Fibroblast of lung (primary cell): ENCODE measurements at regions not wholly inside any gene's neighbourhood (a gene's known extent, or its start where the extent isn't known, plus 50 kb on each side); places are given as distances from the start of the nearest gene placed in this dataset.

Experiments
- DNase-seq, 2 donors: peaks; one replicate each; pipeline versions ENCODE4 v3.0.0 to v3.0.0-alpha.2; 2010; ENCODE audit warnings: low read depth in 2 of 2
- H2AFZ ChIP-seq: 2 replicates; pipeline ENCODE4 v1.5.1; 2012; ENCODE audit warnings: low read length, control low read depth, inconsistent platforms
- H3K27ac ChIP-seq: 2 replicates; pipeline ENCODE4 v1.5.1; 2011; ENCODE audit warnings: low read length, control low read depth; ENCODE audit not compliant: insufficient read depth
- H3K27me3 ChIP-seq: 2 replicates; pipeline ENCODE4 v1.5.1; 2011; ENCODE audit warnings: mild to moderate bottlenecking, low read length; ENCODE audit not compliant: control insufficient read depth, insufficient read depth
- H3K36me3 ChIP-seq: 2 replicates; pipeline ENCODE4 v1.5.1; 2011; ENCODE audit warnings: low read length; ENCODE audit not compliant: control insufficient read depth, insufficient read depth
- H3K4me1 ChIP-seq: 2 replicates; pipeline ENCODE4 v1.5.1; 2011; ENCODE audit warnings: low read length; ENCODE audit not compliant: control insufficient read depth, insufficient read depth; ENCODE audit errors: extremely low read depth
- H3K4me2 ChIP-seq: 2 replicates; pipeline ENCODE4 v1.5.1; 2011; ENCODE audit warnings: low read length, control low read depth; ENCODE audit not compliant: insufficient read depth; ENCODE audit errors: extremely low read depth
- H3K4me3 ChIP-seq, 4 experiments: fragments of 200-600 bp in 1 of 4; sonication (generic) in 1 of 4; replicated peaks in 1 of 4; 2 replicates each; pipeline ENCODE4 v1.5.1; 2011 to 2016; ENCODE audit warnings: low read length in 4 of 4, low read depth in 3 of 4, mild to moderate bottlenecking in 3 of 4, control low read depth in 2 of 4, inconsistent platforms in 1 of 4, mixed read lengths in 1 of 4; ENCODE audit not compliant: insufficient read depth in 1 of 4; ENCODE audit errors: control extremely low read depth in 1 of 4
- H3K79me2 ChIP-seq: 2 replicates; pipeline ENCODE4 v1.5.1; 2012; ENCODE audit warnings: mild to moderate bottlenecking, low read length, inconsistent platforms; ENCODE audit not compliant: control insufficient read depth, insufficient read depth
- H3K9ac ChIP-seq: 2 replicates; pipeline ENCODE4 v1.5.1; 2011; ENCODE audit warnings: mild to moderate bottlenecking, low read length, control low read depth; ENCODE audit not compliant: insufficient read depth
- H3K9me3 ChIP-seq: 2 replicates; pipeline ENCODE4 v1.5.1; 2012; ENCODE audit warnings: low read depth, low read length; ENCODE audit not compliant: control insufficient read depth, insufficient read depth
- H4K20me1 ChIP-seq: 2 replicates; pipeline ENCODE4 v1.5.1; 2011; ENCODE audit warnings: low read length; ENCODE audit not compliant: control insufficient read depth, insufficient read depth; ENCODE audit errors: extremely low read depth
- EZH2 ChIP-seq: IDR thresholded peaks from 2 replicates; pipeline ENCODE4 v1.5.1; 2012; ENCODE audit warnings: low read length, control low read depth, mild to moderate bottlenecking; ENCODE audit errors: missing control alignments
- TF ChIP-seq, protein P1 (sequence below), 2 donors: IDR thresholded peaks in 1 of 2; conservative IDR thresholded peaks in 1 of 2; 1 replicate in 1 of 2; 2 replicates in 1 of 2; pipeline ENCODE4 v1.5.1; 2011 to 2012; ENCODE audit warnings: low read length in 2 of 2, control low read depth in 1 of 2, inconsistent platforms in 1 of 2, low read depth in 1 of 2, mild to moderate bottlenecking in 1 of 2

DNA sequence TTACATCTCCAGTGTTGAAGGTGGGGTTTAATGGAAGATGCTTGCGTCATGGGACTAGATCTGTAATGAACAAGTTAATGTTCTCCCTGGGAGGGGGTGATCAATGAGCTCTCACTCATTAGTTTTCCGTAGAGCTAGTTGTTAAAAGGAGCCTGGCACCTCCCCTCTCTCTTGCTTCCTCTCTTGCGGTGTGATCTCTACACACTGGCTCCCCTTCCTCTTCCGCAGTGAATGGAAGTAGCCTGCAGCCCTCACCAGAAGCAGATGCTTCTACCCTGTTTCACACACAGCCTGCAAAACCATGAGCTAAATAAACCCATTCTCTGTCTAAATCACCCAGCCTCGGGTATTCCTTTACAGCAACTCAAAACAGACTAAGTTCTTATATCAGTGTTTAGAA lies 318.8 kb downstream of the SLITRK1 start:
- H2AFZ ChIP-seq, result no peak overlapping the region
- H3K27me3 ChIP-seq, result no peaks in the 10 kb centered on the region
- no peaks in the 10 kb centered on the region for H3K79me2 ChIP-seq
- H3K9ac ChIP-seq, result no peak overlapping the region
- no peak overlapping the region for H3K4me3 ChIP-seq
- DNase-seq, result no peak
- no peaks in the 10 kb centered on the region for H3K36me3 ChIP-seq
- no peak overlapping the region for H3K27ac ChIP-seq
- no peaks in the 10 kb centered on the region for H4K20me1 ChIP-seq
- no peak overlapping the region for H3K4me2 ChIP-seq
- H3K9me3 ChIP-seq, result no peaks in the 10 kb centered on the region
- no peaks in the 10 kb centered on the region for H3K4me1 ChIP-seq
- no peak for TF ChIP-seq EZH2
- TF ChIP-seq, protein P1, sequence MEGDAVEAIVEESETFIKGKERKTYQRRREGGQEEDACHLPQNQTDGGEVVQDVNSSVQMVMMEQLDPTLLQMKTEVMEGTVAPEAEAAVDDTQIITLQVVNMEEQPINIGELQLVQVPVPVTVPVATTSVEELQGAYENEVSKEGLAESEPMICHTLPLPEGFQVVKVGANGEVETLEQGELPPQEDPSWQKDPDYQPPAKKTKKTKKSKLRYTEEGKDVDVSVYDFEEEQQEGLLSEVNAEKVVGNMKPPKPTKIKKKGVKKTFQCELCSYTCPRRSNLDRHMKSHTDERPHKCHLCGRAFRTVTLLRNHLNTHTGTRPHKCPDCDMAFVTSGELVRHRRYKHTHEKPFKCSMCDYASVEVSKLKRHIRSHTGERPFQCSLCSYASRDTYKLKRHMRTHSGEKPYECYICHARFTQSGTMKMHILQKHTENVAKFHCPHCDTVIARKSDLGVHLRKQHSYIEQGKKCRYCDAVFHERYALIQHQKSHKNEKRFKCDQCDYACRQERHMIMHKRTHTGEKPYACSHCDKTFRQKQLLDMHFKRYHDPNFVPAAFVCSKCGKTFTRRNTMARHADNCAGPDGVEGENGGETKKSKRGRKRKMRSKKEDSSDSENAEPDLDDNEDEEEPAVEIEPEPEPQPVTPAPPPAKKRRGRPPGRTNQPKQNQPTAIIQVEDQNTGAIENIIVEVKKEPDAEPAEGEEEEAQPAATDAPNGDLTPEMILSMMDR (conservative IDR thresholded peaks at IDR 0.05 in 1 of 2, IDR thresholded peaks at IDR 0.05 in 1 of 2; ENCODE audit: low read depth in 1 of 2, low read length in 2 of 2), result no peak

DNA sequence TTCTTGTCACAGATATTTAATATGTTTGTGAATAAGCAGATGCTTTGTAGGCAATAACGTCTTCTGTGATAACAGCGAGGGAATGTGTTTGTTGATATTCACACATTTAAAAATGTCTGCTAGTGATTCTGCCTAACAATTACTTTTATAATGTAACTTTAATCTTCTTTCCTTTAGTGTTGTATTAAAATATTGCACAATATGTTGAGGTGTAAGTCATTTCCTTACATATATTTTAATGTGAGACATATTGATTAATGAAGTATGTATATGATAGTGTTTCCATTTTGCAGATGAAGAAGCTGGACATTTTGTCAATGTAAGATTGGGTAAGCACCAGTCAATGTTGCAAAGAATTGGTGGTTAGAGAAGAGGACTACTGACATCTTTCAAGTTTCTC lies 324.4 kb downstream of the SLITRK1 start:
- Histone ChIP-seq H3K9me3 (no peaks in the 10 kb centered on the region), H3K36me3 (no peaks in the 10 kb centered on the region), H3K27ac (no peak overlapping the region), H3K27me3 (no peaks in the 10 kb centered on the region), H2AFZ (no peak overlapping the region), H3K4me2 (no peak overlapping the region), H3K79me2 (no peaks in the 10 kb centered on the region), H3K9ac (no peak overlapping the region), H4K20me1 (no peaks in the 10 kb centered on the region), H3K4me1 (no peaks in the 10 kb centered on the region), H3K4me3 (no peak overlapping the region)
- no peak for TF ChIP-seq EZH2
- TF ChIP-seq, protein P1 (conservative IDR thresholded peaks at IDR 0.05 in 1 of 2, IDR thresholded peaks at IDR 0.05 in 1 of 2; ENCODE audit: low read depth in 1 of 2, low read length in 2 of 2), result no peak
- no peak for DNase-seq

DNA sequence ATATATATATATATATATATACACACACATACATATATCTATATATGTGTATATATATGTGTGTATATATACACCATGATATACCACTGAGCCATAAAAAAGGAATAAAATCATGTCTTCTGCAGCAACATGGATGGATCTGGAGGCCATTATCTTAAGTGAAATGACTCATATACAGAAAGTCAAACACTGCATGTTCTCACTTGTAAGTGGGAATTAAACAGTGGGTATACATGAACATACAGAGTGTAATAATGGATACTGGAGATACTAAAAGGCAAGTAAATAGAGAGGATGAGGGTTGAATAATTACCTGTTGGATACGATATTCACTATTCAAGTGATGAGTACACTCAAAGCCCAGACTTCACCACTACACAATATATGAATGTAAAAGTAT lies 332.6 kb downstream of the SLITRK1 start:
- Histone ChIP-seq H3K4me2 (no peak overlapping the region), H3K36me3 (no peaks in the 10 kb centered on the region), H3K4me3 (no peak overlapping the region), H3K9ac (no peak overlapping the region), H2AFZ (no peak overlapping the region), H3K27me3 (no peaks in the 10 kb centered on the region), H3K4me1 (no peaks in the 10 kb centered on the region), H3K27ac (no peak overlapping the region), H3K9me3 (no peaks in the 10 kb centered on the region), H3K79me2 (no peaks in the 10 kb centered on the region), H4K20me1 (no peaks in the 10 kb centered on the region)
- TF ChIP-seq EZH2, result no peak
- TF ChIP-seq, protein P1 (conservative IDR thresholded peaks at IDR 0.05 in 1 of 2, IDR thresholded peaks at IDR 0.05 in 1 of 2; ENCODE audit: low read depth in 1 of 2, low read length in 2 of 2), result no peak
- DNase-seq, result no peak
